HuH-7.5 (cell line): ENCODE measurements at regions not wholly inside any gene's neighbourhood (a gene's known extent, or its start where the extent isn't known, plus 50 kb on each side); places are given as distances from the start of the nearest gene placed in this dataset.
"Not testable (repeated sequence)": the region's sequence is repeated elsewhere in the genome, so short reads cannot be mapped to it uniquely, and the experiment has no call there.

ENCODE experiments used
- DNase-seq: peaks from one replicate; pipeline ENCODE4 v3.0.0; 2011; ENCODE audit warnings: low spot score

- not testable (repeated sequence) for DNase-seq
These were observed 177.6 kb upstream of the MME start for GRCh38 chr3:154902495-154902894.

- no peak for DNase-seq
These were observed 178.8 kb upstream of the MME start for GRCh38 chr3:154901278-154901677.

GRCh38 chr3:154900816-154901215 lies 179.3 kb upstream of the MME start:
- no peak for DNase-seq

- DNase-seq: no peak
These were observed 181.2 kb upstream of the MME start for GRCh38 chr3:154898916-154899315.

- no peak for DNase-seq
These were observed 181.7 kb upstream of the MME start for GRCh38 chr3:154898443-154898842.

GRCh38 chr3:154893813-154894212 lies 186.3 kb upstream of the MME start:
- DNase-seq: no peak

GRCh38 chr3:154889227-154889634 lies 190.9 kb upstream of the MME start:
- no peak for DNase-seq

GRCh38 chr3:154887869-154888268 lies 192.2 kb upstream of the MME start:
- DNase-seq: no peak

- no peak for DNase-seq
These were observed 193.7 kb upstream of the MME start for GRCh38 chr3:154886437-154886836.

- no peak for DNase-seq
These were observed 194.7 kb upstream of the MME start for GRCh38 chr3:154885418-154885817.

- DNase-seq: no peak
These were observed 195.2 kb upstream of the MME start for GRCh38 chr3:154884952-154885351.

- no peak for DNase-seq
These were observed 205.0 kb upstream of the MME start for GRCh38 chr3:154875142-154875541.

- no peak for DNase-seq
These were observed 207.4 kb upstream of the MME start for GRCh38 chr3:154872696-154873095.

- no peak for DNase-seq
These were observed 208.0 kb upstream of the MME start for GRCh38 chr3:154872074-154872473.

GRCh38 chr3:154864947-154865346 lies 215.2 kb upstream of the MME start:
- DNase-seq: no peak

- DNase-seq: no peak
These were observed 217.9 kb upstream of the MME start for GRCh38 chr3:154862265-154862664.

- DNase-seq: not testable (repeated sequence)
These were observed 227.1 kb upstream of the MME start for GRCh38 chr3:154852998-154853397.

GRCh38 chr3:154852515-154852914 lies 227.6 kb upstream of the MME start:
- no peak for DNase-seq

- no peak for DNase-seq
These were observed 228.5 kb upstream of the MME start for GRCh38 chr3:154851644-154852043.

- DNase-seq: no peak
These were observed 229.2 kb upstream of the MME start for GRCh38 chr3:154850921-154851320.

- no peak for DNase-seq
These were observed 230.7 kb upstream of the MME start for GRCh38 chr3:154849408-154849807.

- DNase-seq: no peak
These were observed 235.3 kb upstream of the MME start for GRCh38 chr3:154844863-154845262.

GRCh38 chr3:154843647-154844046 lies 236.5 kb upstream of the MME start:
- DNase-seq: no peak

GRCh38 chr3:154842536-154842935 lies 237.6 kb upstream of the MME start:
- no peak for DNase-seq

GRCh38 chr3:154835639-154836038 lies 244.5 kb upstream of the MME start:
- DNase-seq: no peak
